ENCODE measurements at regions not wholly inside any gene's neighbourhood (a gene's known extent, or its start where the extent isn't known, plus 50 kb on each side); places are given as distances from the start of the nearest gene placed in this dataset.

GRCh38 chr7:132072873-132073272 is 503.4 kb downstream of the PLXNA4 start:
- H3K4me3 ChIP-seq (ENCODE audit: low read depth, low read length): no peak overlapping the region
- peaks cover 7% of the 10 kb centered on the region; the same call in 1 of the 2 replicates for H3K4me1 ChIP-seq (ENCODE audit: control insufficient read depth, insufficient read depth, low read length)
- no peaks in the 10 kb centered on the region for H3K9me3 ChIP-seq (ENCODE audit: control insufficient read depth, insufficient read depth, low read depth, low read length)
- no peak overlapping the region for H3K27ac ChIP-seq (ENCODE audit: low read depth, low read length)
- H3K9ac ChIP-seq (ENCODE audit: low read length): no peak overlapping the region
- no peaks in the 10 kb centered on the region for H3K36me3 ChIP-seq (ENCODE audit: control insufficient read depth, insufficient read depth, low read length)
- H3K27me3 ChIP-seq (ENCODE audit: control insufficient read depth, insufficient read depth, low read length): peaks cover 3% of the 10 kb centered on the region; the same call in 1 of the 2 replicates

GRCh38 chr7:132072165-132072564 is 504.1 kb downstream of the PLXNA4 start:
- Histone ChIP-seq H3K9ac (ENCODE audit: low read length) (no peak overlapping the region), H3K9me3 (ENCODE audit: control insufficient read depth, insufficient read depth, low read depth, low read length) (no peaks in the 10 kb centered on the region), H3K36me3 (ENCODE audit: control insufficient read depth, insufficient read depth, low read length) (no peaks in the 10 kb centered on the region), H3K27me3 (ENCODE audit: control insufficient read depth, insufficient read depth, low read length) (peaks cover 3% of the 10 kb centered on the region; the same call in 1 of the 2 replicates), H3K4me3 (ENCODE audit: low read depth, low read length) (no peak overlapping the region), H3K4me1 (ENCODE audit: control insufficient read depth, insufficient read depth, low read length) (peaks cover 7% of the 10 kb centered on the region; the same call in 1 of the 2 replicates), H3K27ac (ENCODE audit: low read depth, low read length) (no peak overlapping the region)

DNA sequence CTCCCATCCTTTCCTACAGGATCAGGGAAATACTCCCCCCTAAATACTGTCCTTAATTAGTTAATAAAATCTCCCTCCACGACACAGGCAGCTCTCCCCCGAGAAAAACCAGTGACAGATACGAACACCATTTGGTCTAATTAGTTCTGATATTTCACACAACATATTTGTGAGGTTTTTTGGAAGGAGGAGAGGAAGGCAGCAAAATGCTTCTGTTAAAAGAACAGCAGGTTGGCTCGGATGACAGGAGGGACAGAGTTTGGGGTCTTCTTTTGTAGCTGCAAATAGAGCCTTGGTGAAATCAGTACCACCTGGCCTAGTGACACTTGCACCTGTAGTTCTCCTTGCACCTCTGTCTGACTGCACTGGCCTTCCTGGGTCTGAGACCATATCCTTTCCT is 507.0 kb downstream of the PLXNA4 start:
- Histone ChIP-seq H3K4me3 (ENCODE audit: low read depth, low read length) (no peak overlapping the region), H3K36me3 (ENCODE audit: control insufficient read depth, insufficient read depth, low read length) (no peaks in the 10 kb centered on the region), H3K27ac (ENCODE audit: low read depth, low read length) (no peak overlapping the region), H3K9me3 (ENCODE audit: control insufficient read depth, insufficient read depth, low read depth, low read length) (no peaks in the 10 kb centered on the region), H3K9ac (ENCODE audit: low read length) (no peak overlapping the region), H3K27me3 (ENCODE audit: control insufficient read depth, insufficient read depth, low read length) (peaks cover 3% of the 10 kb centered on the region; the same call in 1 of the 2 replicates), H3K4me1 (ENCODE audit: control insufficient read depth, insufficient read depth, low read length) (peaks cover 16% of the 10 kb centered on the region; the same call in 1 of the 2 replicates)

- Histone ChIP-seq H3K36me3 (ENCODE audit: control insufficient read depth, insufficient read depth, low read length) (no peaks in the 10 kb centered on the region), H3K9me3 (ENCODE audit: control insufficient read depth, insufficient read depth, low read depth, low read length) (no peaks in the 10 kb centered on the region), H3K4me1 (ENCODE audit: control insufficient read depth, insufficient read depth, low read length) (peaks cover 16% of the 10 kb centered on the region; the same call in 1 of the 2 replicates), H3K27ac (ENCODE audit: low read depth, low read length) (no peak overlapping the region), H3K4me3 (ENCODE audit: low read depth, low read length) (no peak overlapping the region), H3K9ac (ENCODE audit: low read length) (no peak overlapping the region), H3K27me3 (ENCODE audit: control insufficient read depth, insufficient read depth, low read length) (peaks cover 3% of the 10 kb centered on the region; the same call in 1 of the 2 replicates)
Observed at GRCh38 chr7:132066761-132067171, 509.5 kb downstream of the PLXNA4 start.

DNA sequence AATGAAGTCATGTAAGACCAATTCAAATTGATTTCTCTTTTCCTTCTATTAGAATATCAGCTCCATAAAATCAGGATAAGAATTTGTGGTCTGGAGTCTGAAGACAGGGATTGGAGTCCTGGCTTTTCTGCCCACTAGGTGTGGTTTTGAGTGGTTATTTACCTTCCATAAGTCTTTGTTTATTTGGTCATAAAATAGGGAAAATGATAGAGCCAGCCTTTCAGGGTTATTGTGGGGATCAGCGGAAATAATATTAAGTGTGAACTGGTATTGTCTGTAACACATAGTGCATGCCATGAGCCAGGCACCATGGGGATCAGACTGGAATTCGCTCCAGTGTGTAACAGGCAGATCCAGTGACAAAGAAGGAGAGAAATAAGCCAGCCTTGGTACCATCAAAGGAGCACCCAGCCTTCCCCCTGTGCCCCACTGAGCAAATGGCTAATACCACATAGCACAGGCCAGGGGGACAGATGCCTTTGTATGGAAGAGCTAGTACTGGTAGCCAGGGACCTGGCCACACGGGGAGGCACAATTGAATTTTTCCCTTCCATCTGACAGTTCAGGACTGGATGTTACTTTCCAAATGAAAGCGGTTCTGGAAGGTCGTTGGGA is 509.7 kb upstream of the PODXL start:
- Histone ChIP-seq H3K36me3 (ENCODE audit: control insufficient read depth, insufficient read depth, low read length) (no peaks in the 10 kb centered on the region), H3K4me3 (ENCODE audit: low read depth, low read length) (no peak overlapping the region), H3K9me3 (ENCODE audit: control insufficient read depth, insufficient read depth, low read depth, low read length) (no peaks in the 10 kb centered on the region), H3K9ac (ENCODE audit: low read length) (no peak overlapping the region), H3K4me1 (ENCODE audit: control insufficient read depth, insufficient read depth, low read length) (peaks cover 16% of the 10 kb centered on the region; the same call in 1 of the 2 replicates), H3K27ac (ENCODE audit: low read depth, low read length) (no peak overlapping the region), H3K27me3 (ENCODE audit: control insufficient read depth, insufficient read depth, low read length) (peaks cover 3% of the 10 kb centered on the region; the same call in 1 of the 2 replicates)

- H3K9ac ChIP-seq (ENCODE audit: low read length): no peak overlapping the region
Observed at GRCh38 chr7:132065193-132065988, 509.0 kb upstream of the PODXL start.

DNA sequence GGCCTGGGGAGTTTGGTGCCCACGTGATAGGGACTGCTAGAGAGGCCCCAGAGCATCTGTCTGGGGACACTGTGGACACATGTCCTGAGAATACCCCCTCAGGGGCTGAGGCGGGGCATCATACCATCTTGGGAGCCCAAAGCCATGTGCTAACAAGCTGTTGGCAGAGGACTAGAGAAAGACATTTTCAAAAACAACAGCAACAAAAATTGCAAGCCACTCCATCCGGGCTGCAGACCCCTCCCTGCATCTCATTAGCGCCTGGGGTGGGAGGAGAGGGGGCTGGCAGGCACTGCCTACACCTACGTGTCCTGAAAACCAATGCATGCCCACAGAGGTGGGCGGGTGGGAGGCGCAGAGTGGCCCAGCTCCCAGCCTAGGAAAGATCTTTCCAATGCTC is 507.4 kb upstream of the PODXL start:
- peaks cover 3% of the 10 kb centered on the region; the same call in 1 of the 2 replicates for H3K27me3 ChIP-seq (ENCODE audit: control insufficient read depth, insufficient read depth, low read length)
- no peak overlapping the region for H3K4me3 ChIP-seq (ENCODE audit: low read depth, low read length)
- H3K9ac ChIP-seq (ENCODE audit: low read length): no peak overlapping the region
- no peaks in the 10 kb centered on the region for H3K9me3 ChIP-seq (ENCODE audit: control insufficient read depth, insufficient read depth, low read depth, low read length)
- H3K4me1 ChIP-seq (ENCODE audit: control insufficient read depth, insufficient read depth, low read length): peaks cover 16% of the 10 kb centered on the region; the same call in 1 of the 2 replicates
- no peaks in the 10 kb centered on the region for H3K36me3 ChIP-seq (ENCODE audit: control insufficient read depth, insufficient read depth, low read length)
- H3K27ac ChIP-seq (ENCODE audit: low read depth, low read length): no peak overlapping the region

More at GRCh38 chr7:132065193-132065988, 509.0 kb upstream of the PODXL start:
- H3K4me1 ChIP-seq (ENCODE audit: control insufficient read depth, insufficient read depth, low read length): peaks cover 16% of the 10 kb centered on the region; the same call in 1 of the 2 replicates
- H3K27me3 ChIP-seq (ENCODE audit: control insufficient read depth, insufficient read depth, low read length): peaks cover 3% of the 10 kb centered on the region; the same call in 1 of the 2 replicates
- no peak overlapping the region for H3K27ac ChIP-seq (ENCODE audit: low read depth, low read length)
- no peaks in the 10 kb centered on the region for H3K9me3 ChIP-seq (ENCODE audit: control insufficient read depth, insufficient read depth, low read depth, low read length)
- H3K4me3 ChIP-seq (ENCODE audit: low read depth, low read length): no peak overlapping the region
- H3K36me3 ChIP-seq (ENCODE audit: control insufficient read depth, insufficient read depth, low read length): no peaks in the 10 kb centered on the region

DNA sequence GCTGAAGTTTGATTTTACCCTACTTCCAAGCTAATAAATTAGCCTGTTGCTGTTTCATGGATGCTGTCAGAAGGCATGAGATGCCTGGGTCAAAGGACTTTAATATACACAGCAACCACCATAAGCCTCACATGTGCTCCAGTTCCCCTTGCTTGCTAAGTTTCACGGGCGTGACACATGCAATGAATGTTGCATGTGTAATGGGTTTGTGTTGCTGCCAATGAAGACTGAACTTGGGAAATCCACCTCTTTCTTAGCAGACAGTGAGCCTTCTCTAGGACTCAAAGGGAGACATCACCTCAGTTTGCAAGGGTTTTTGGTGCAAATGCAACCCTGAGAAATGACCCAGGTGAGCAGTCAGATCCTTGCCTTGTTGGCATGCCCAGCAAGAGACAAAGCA is 505.5 kb upstream of the PODXL start:
- Histone ChIP-seq H3K4me3 (ENCODE audit: low read depth, low read length) (no peak overlapping the region), H3K4me1 (ENCODE audit: control insufficient read depth, insufficient read depth, low read length) (peaks cover 14% of the 10 kb centered on the region; the same call in 1 of the 2 replicates), H3K9me3 (ENCODE audit: control insufficient read depth, insufficient read depth, low read depth, low read length) (peaks cover 9% of the 10 kb centered on the region), H3K27ac (ENCODE audit: low read depth, low read length) (no peak overlapping the region), H3K36me3 (ENCODE audit: control insufficient read depth, insufficient read depth, low read length) (no peaks in the 10 kb centered on the region), H3K9ac (ENCODE audit: low read length) (no peak overlapping the region), H3K27me3 (ENCODE audit: control insufficient read depth, insufficient read depth, low read length) (no peaks in the 10 kb centered on the region; the same call in 1 of the 2 replicates)

GRCh38 chr7:132059141-132059540 is 502.7 kb upstream of the PODXL start:
- Histone ChIP-seq H3K4me3 (ENCODE audit: low read depth, low read length) (no peak overlapping the region), H3K9ac (ENCODE audit: low read length) (no peak overlapping the region), H3K27ac (ENCODE audit: low read depth, low read length) (no peak overlapping the region), H3K4me1 (ENCODE audit: control insufficient read depth, insufficient read depth, low read length) (no peaks in the 10 kb centered on the region), H3K36me3 (ENCODE audit: control insufficient read depth, insufficient read depth, low read length) (no peaks in the 10 kb centered on the region), H3K9me3 (ENCODE audit: control insufficient read depth, insufficient read depth, low read depth, low read length) (peaks cover 14% of the 10 kb centered on the region), H3K27me3 (ENCODE audit: control insufficient read depth, insufficient read depth, low read length) (no peaks in the 10 kb centered on the region; the same call in 1 of the 2 replicates)

GRCh38 chr7:132055336-132056120 is 499.1 kb upstream of the PODXL start:
- Histone ChIP-seq H3K4me1 (ENCODE audit: control insufficient read depth, insufficient read depth, low read length) (no peaks in the 10 kb centered on the region), H3K27me3 (ENCODE audit: control insufficient read depth, insufficient read depth, low read length) (no peaks in the 10 kb centered on the region), H3K4me3 (ENCODE audit: low read depth, low read length) (no peak overlapping the region), H3K9ac (ENCODE audit: low read length) (no peak overlapping the region), H3K36me3 (ENCODE audit: control insufficient read depth, insufficient read depth, low read length) (no peaks in the 10 kb centered on the region), H3K27ac (ENCODE audit: low read depth, low read length) (no peak overlapping the region), H3K9me3 (ENCODE audit: control insufficient read depth, insufficient read depth, low read depth, low read length) (peaks cover 14% of the 10 kb centered on the region)
